ENCODE measurements at regions not wholly inside any gene's neighbourhood (a gene's known extent, or its start where the extent isn't known, plus 50 kb on each side); places are given as distances from the start of the nearest gene placed in this dataset.
"Not testable (repeated sequence)": the region's sequence is repeated elsewhere in the genome, so short reads cannot be mapped to it uniquely, and the experiment has no call there.

- TF ChIP-seq CTCF (IDR thresholded peaks at IDR 0.05; ENCODE audit: insufficient read depth, low read length): no peak
- DNase-seq (ENCODE audit: low read depth): no peak
- no peak overlapping the region for H3K4me3 ChIP-seq (ENCODE audit: low read depth, low read length)
These were observed 687.1 kb upstream of the NEGR1 start for GRCh38 chr1:72969461-72969860.

DNA sequence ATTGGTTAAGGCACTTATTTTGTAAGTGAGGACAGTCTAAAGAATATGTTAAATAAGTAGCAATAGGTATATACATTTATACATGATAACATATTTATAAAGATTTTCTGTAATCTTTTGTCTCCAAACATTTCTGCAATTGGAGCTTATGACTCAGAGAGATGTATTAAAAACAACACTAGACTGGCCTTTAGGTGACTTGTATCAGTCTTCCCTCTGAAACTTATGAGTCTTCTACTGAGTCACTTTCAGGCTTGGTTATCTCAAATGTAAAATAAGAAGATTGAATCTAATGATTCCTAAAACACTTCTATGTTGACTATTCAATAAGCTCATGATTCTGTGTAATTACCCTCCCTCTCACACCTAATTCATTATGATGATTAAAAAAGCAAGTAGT is 672.6 kb upstream of the NEGR1 start:
- TF ChIP-seq CTCF (IDR thresholded peaks at IDR 0.05; ENCODE audit: insufficient read depth, low read length): no peak
- no peak for DNase-seq (ENCODE audit: low read depth)

GRCh38 chr1:72950900-72951299 is 668.6 kb upstream of the NEGR1 start:
- not testable (repeated sequence) for H3K4me3 ChIP-seq (ENCODE audit: low read depth, low read length); DNase-seq (ENCODE audit: low read depth)

More for the DNA sequence above, 672.6 kb upstream of the NEGR1 start:
- no peak overlapping the region for H3K4me3 ChIP-seq (ENCODE audit: low read depth, low read length)

GRCh38 chr1:72946903-72947499 is 664.7 kb upstream of the NEGR1 start:
- H3K4me3 ChIP-seq (ENCODE audit: low read depth, low read length): no peak overlapping the region
- TF ChIP-seq CTCF (IDR thresholded peaks at IDR 0.05; ENCODE audit: insufficient read depth, low read length): no peak
- no peak for DNase-seq (ENCODE audit: low read depth)

DNA sequence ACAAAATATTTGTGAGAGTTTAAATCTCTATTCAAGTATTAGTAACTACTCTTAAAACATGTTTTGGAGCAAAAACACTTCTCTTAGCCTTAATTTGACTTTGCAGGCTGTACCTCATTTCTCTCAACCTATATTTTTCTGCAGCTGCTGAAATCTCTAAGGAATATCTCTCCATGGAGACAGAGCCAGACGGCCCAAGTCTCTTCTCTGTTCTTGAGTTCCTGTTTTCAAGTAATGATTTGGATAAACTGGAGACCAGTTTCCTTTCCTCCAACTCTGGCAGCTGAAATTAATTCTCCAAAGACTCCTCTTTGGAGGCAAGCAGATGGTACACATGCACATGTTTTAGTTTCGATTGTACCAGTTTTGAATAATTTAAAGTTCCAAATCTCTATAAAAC is 659.7 kb upstream of the NEGR1 start:
- DNase-seq (ENCODE audit: low read depth): no peak
- H3K4me3 ChIP-seq (ENCODE audit: low read depth, low read length): no peak overlapping the region
- no peak for TF ChIP-seq CTCF (IDR thresholded peaks at IDR 0.05; ENCODE audit: insufficient read depth, low read length)

DNA sequence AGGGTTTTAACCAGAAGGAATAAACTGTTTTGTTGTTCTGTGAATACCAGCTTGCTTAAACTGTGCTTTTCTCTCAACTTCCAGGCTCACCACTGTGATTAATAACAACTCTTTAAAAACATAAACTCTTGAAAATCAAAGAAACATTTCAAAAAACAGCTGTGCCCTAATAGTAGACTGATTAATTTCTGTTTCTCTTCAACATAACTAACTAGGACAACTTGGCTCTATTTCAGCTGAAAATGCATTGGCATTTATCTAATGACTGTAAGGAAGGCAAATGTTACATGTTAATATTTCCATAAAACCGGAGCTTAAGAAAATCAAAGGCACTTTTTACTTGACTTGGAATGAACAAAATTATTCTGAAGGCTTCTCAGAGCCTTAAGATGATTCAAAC is 656.1 kb upstream of the NEGR1 start:
- DNase-seq (ENCODE audit: low read depth): no peak
- no peak for TF ChIP-seq CTCF (IDR thresholded peaks at IDR 0.05; ENCODE audit: insufficient read depth, low read length)
- no peak overlapping the region for H3K4me3 ChIP-seq (ENCODE audit: low read depth, low read length)

- TF ChIP-seq CTCF (IDR thresholded peaks at IDR 0.05; ENCODE audit: insufficient read depth, low read length): no peak
- no peak for DNase-seq (ENCODE audit: low read depth)
- no peak overlapping the region for H3K4me3 ChIP-seq (ENCODE audit: low read depth, low read length)
These were observed 655.6 kb upstream of the NEGR1 start for GRCh38 chr1:72937905-72938304.

Measured in fibroblast of the aortic adventitia (primary cell).